Gastrocnemius medialis (tissue), 4 donors: ENCODE measurements at regions not wholly inside any gene's neighbourhood (a gene's known extent, or its start where the extent isn't known, plus 50 kb on each side); places are given as distances from the start of the nearest gene placed in this dataset.

ENCODE experiments used
- ATAC-seq, 2 donors: fragments of 150-250 bp; one replicate each; pipeline ENCODE4 v1.9.1; 2016
- DNase-seq, 2 donors: peaks; one replicate each; pipeline ENCODE4 v3.0.0-alpha.2; 2019
- H3K27ac ChIP-seq, 4 donors: fragments of 200-600 bp; sonication (generic); 1 replicate in 1 of 4; 2 replicates in 3 of 4; pipeline ENCODE4 v1.5.1; 2016 to 2018; ENCODE audit warnings: mild to moderate bottlenecking in 2 of 4, moderate library complexity in 1 of 4
- H3K27me3 ChIP-seq, 3 donors: fragments of 200-600 bp; sonication (generic) in 2 of 3; 1 replicate in 1 of 3; 2 replicates in 2 of 3; pipeline versions ENCODE4 v1.5.1 to v1.6.0; 2016 to 2019; ENCODE audit warnings: mild to moderate bottlenecking in 1 of 3, moderate library complexity in 1 of 3
- H3K36me3 ChIP-seq, 2 donors: fragments of 200-600 bp; sonication (generic) in 1 of 2; one replicate each; pipeline ENCODE4 v1.5.1; 2017 to 2018
- H3K4me1 ChIP-seq, 2 donors: fragments of 200-600 bp; sonication (generic) in 1 of 2; one replicate each; pipeline ENCODE4 v1.5.1; 2016 to 2017; ENCODE audit warnings: mild to moderate bottlenecking in 2 of 2
- H3K4me3 ChIP-seq, 4 donors: fragments of 200-600 bp; sonication (generic) in 3 of 4; 1 replicate in 1 of 4; 2 replicates in 3 of 4; pipeline ENCODE4 v1.5.1; 2016 to 2019; ENCODE audit warnings: mild to moderate bottlenecking in 2 of 4
- H3K9me3 ChIP-seq, 3 donors: fragments of 200-600 bp; sonication (generic) in 2 of 3; 1 replicate in 1 of 3; 2 replicates in 2 of 3; pipeline ENCODE4 v1.5.1; 2016 to 2019
- CTCF ChIP-seq, 5 experiments: fragments of 450-650 bp in 3 of 5; fragments of 200-600 bp in 2 of 5; sonication (generic) in 2 of 5; IDR thresholded peaks in 4 of 5; conservative IDR thresholded peaks in 1 of 5; 1 replicate in 4 of 5; 2 replicates in 1 of 5; pipeline ENCODE4 v1.5.1; 2016 to 2019; ENCODE audit warnings: antibody characterized with exemption in 5 of 5, mild to moderate bottlenecking in 3 of 5, moderate library complexity in 3 of 5
- POLR2A ChIP-seq, 2 donors: fragments of 450-650 bp; IDR thresholded peaks; one replicate each; pipeline ENCODE4 v1.6.1; 2017; ENCODE audit warnings: antibody characterized with exemption in 2 of 2, mild to moderate bottlenecking in 2 of 2, moderate library complexity in 2 of 2
- in situ Hi-C, 4 donors: fragments of 200-750 bp; cut with MboI; loops; one replicate each; pipeline versions ENCODE4 v1.15.0 to v1.8.0; 2017; ENCODE audit warnings: low sequenced_read_pairs in 4 of 4
- intact Hi-C: fragments of 100-400 bp; cut with DNase I; formaldehyde crosslinking; loops from one replicate; pipeline ENCODE4 v1.15.1; 2023; ENCODE audit warnings: low total_unique reads

- DNase-seq (no peak), ATAC-seq (no peak)
- in situ Hi-C loops (no loop called here), intact Hi-C loops (no loop called here)
- Histone ChIP-seq H3K9me3 (no peaks in the 10 kb centered on the region), H3K4me1 (no peaks in the 10 kb centered on the region), H3K36me3 (no peaks in the 10 kb centered on the region), H3K4me3 (no peak overlapping the region), H3K27ac (no peak overlapping the region), H3K27me3 (no peaks in the 10 kb centered on the region)
- TF ChIP-seq POLR2A (IDR thresholded peaks at IDR 0.05) (no peak), CTCF (IDR thresholded peaks at IDR 0.05 in 4 of 5, conservative IDR thresholded peaks at IDR 0.05 in 1 of 5) (no peak)
These were observed 1412.6 kb downstream of the ZPLD1 start for GRCh38 chr3:103847081-103848062.

- H3K4me1 ChIP-seq = no peaks in the 10 kb centered on the region
- DNase-seq (no peak), ATAC-seq (no peak)
- no peaks in the 10 kb centered on the region for H3K9me3 ChIP-seq
- intact Hi-C loops (no loop called here), in situ Hi-C loops (no loop called here)
- H3K36me3 ChIP-seq = no peaks in the 10 kb centered on the region
- H3K4me3 ChIP-seq = no peak overlapping the region
- no peaks in the 10 kb centered on the region for H3K27me3 ChIP-seq
- no peak for TF ChIP-seq POLR2A (IDR thresholded peaks at IDR 0.05)
- TF ChIP-seq CTCF (IDR thresholded peaks at IDR 0.05 in 4 of 5, conservative IDR thresholded peaks at IDR 0.05 in 1 of 5) = no peak
- no peak overlapping the region for H3K27ac ChIP-seq
These were observed 1417.0 kb downstream of the ZPLD1 start for GRCh38 chr3:103851793-103852192.

GRCh38 chr3:103862415-103862814 is 1427.6 kb downstream of the ZPLD1 start:
- Histone ChIP-seq H3K9me3 (no peaks in the 10 kb centered on the region), H3K27ac (no peak overlapping the region), H3K4me3 (no peak overlapping the region), H3K36me3 (no peaks in the 10 kb centered on the region), H3K27me3 (no peaks in the 10 kb centered on the region), H3K4me1 (no peaks in the 10 kb centered on the region)
- TF ChIP-seq POLR2A (IDR thresholded peaks at IDR 0.05) (no peak), CTCF (IDR thresholded peaks at IDR 0.05 in 4 of 5, conservative IDR thresholded peaks at IDR 0.05 in 1 of 5) (no peak)
- no peak for DNase-seq
- intact Hi-C loops = no loop called here
- ATAC-seq = no peak
- in situ Hi-C loops = no loop called here

- intact Hi-C loops (no loop called here), in situ Hi-C loops (no loop called here)
- no peaks in the 10 kb centered on the region for H3K4me1 ChIP-seq
- DNase-seq (no peak), ATAC-seq (no peak)
- H3K9me3 ChIP-seq = no peaks in the 10 kb centered on the region
- no peak for TF ChIP-seq POLR2A (IDR thresholded peaks at IDR 0.05)
- no peak for TF ChIP-seq CTCF (IDR thresholded peaks at IDR 0.05 in 4 of 5, conservative IDR thresholded peaks at IDR 0.05 in 1 of 5)
- no peaks in the 10 kb centered on the region for H3K27me3 ChIP-seq
- H3K4me3 ChIP-seq = no peak overlapping the region
- no peak overlapping the region for H3K27ac ChIP-seq
- H3K36me3 ChIP-seq = no peaks in the 10 kb centered on the region
These were observed 1428.6 kb downstream of the ZPLD1 start for GRCh38 chr3:103863381-103863780.
